H9 (cell line): ENCODE measurements at regions not wholly inside any gene's neighbourhood (a gene's known extent, or its start where the extent isn't known, plus 50 kb on each side); places are given as distances from the start of the nearest gene placed in this dataset.

Experiments used
- DNase-seq: peaks from one replicate; pipeline ENCODE4 v3.0.0-alpha.2; 2017
- H2AFZ ChIP-seq: one replicate; pipeline ENCODE4 v1.6.1; 2013; ENCODE audit warnings: mild to moderate bottlenecking, low read length, control low read depth, moderate library complexity
- H2AK5ac ChIP-seq: 2 replicates; pipeline ENCODE4 v1.6.1; 2013; ENCODE audit warnings: low read length, control low read depth, mixed read lengths; ENCODE audit not compliant: insufficient read length
- H2BK120ac ChIP-seq: one replicate; pipeline ENCODE4 v1.6.1; 2013; ENCODE audit warnings: low read depth, mild to moderate bottlenecking, low read length, control low read depth, inconsistent platforms; ENCODE audit not compliant: poor library complexity, severe bottlenecking
- H2BK12ac ChIP-seq: 2 replicates; pipeline ENCODE4 v1.6.1; 2013; ENCODE audit warnings: low read length, control low read depth, mixed read lengths, low read depth; ENCODE audit not compliant: insufficient read length
- H2BK15ac ChIP-seq: 2 replicates; pipeline ENCODE4 v1.6.1; 2013; ENCODE audit warnings: low read depth, low read length, control low read depth
- H2BK20ac ChIP-seq: one replicate; pipeline ENCODE4 v1.6.1; 2013; ENCODE audit warnings: low read depth, mild to moderate bottlenecking, low read length, control low read depth, inconsistent platforms; ENCODE audit not compliant: poor library complexity, severe bottlenecking
- H2BK5ac ChIP-seq: 2 replicates; pipeline ENCODE4 v1.6.1; 2013; ENCODE audit warnings: low read length, control low read depth, mixed read lengths; ENCODE audit not compliant: insufficient read length
- H3K14ac ChIP-seq: 2 replicates; pipeline ENCODE4 v1.6.1; 2013; ENCODE audit warnings: low read length, control low read depth; ENCODE audit not compliant: insufficient read depth
- H3K18ac ChIP-seq: 2 replicates; pipeline ENCODE4 v1.6.1; 2013; ENCODE audit warnings: low read depth, mild to moderate bottlenecking, mixed read lengths, low read length, control low read depth; ENCODE audit not compliant: insufficient read length
- H3K23ac ChIP-seq: 2 replicates; pipeline ENCODE4 v1.6.1; 2013; ENCODE audit warnings: low read length, control low read depth, mixed read lengths, low read depth; ENCODE audit not compliant: insufficient read length
- H3K23me2 ChIP-seq: 2 replicates; pipeline ENCODE4 v1.6.1; 2013; ENCODE audit warnings: low read depth, mild to moderate bottlenecking, mixed read lengths, low read length, control low read depth; ENCODE audit not compliant: insufficient read length, poor library complexity, severe bottlenecking
- H3K27ac ChIP-seq: 2 replicates; pipeline ENCODE4 v1.5.1; 2013; ENCODE audit warnings: low read length, control low read depth, mixed read lengths, low read depth; ENCODE audit not compliant: insufficient read length
- H3K27me3 ChIP-seq: 2 replicates; pipeline ENCODE4 v1.6.1; 2013; ENCODE audit warnings: low read length, control low read depth, inconsistent platforms; ENCODE audit not compliant: insufficient read depth
- H3K4ac ChIP-seq: 2 replicates; pipeline ENCODE4 v1.6.1; 2013; ENCODE audit warnings: low read depth, mild to moderate bottlenecking, control low read depth, inconsistent platforms, low read length, moderate library complexity
- H3K4me1 ChIP-seq: 2 replicates; pipeline ENCODE4 v1.6.1; 2013; ENCODE audit warnings: low read length, control low read depth, inconsistent platforms; ENCODE audit not compliant: insufficient read depth
- H3K4me2 ChIP-seq: 2 replicates; pipeline ENCODE4 v1.6.1; 2013; ENCODE audit warnings: low read length, control low read depth, mixed read lengths; ENCODE audit not compliant: insufficient read length, insufficient read depth
- H3K56ac ChIP-seq: 2 replicates; pipeline ENCODE4 v1.6.1; 2013; ENCODE audit warnings: low read depth, mild to moderate bottlenecking, mixed read lengths, low read length, control low read depth; ENCODE audit not compliant: insufficient read length
- H3K79me1 ChIP-seq: 2 replicates; pipeline ENCODE4 v1.6.1; 2013; ENCODE audit warnings: low read depth, mild to moderate bottlenecking, moderate library complexity, low read length, control low read depth, inconsistent platforms; ENCODE audit not compliant: insufficient read depth, poor library complexity, severe bottlenecking
- H3K79me2 ChIP-seq: 2 replicates; pipeline ENCODE4 v1.6.1; 2013; ENCODE audit warnings: low read length, control low read depth, inconsistent platforms; ENCODE audit not compliant: insufficient read depth
- H3K9ac ChIP-seq: 2 replicates; pipeline ENCODE4 v1.6.1; 2013; ENCODE audit warnings: low read length, control low read depth, mixed read lengths; ENCODE audit not compliant: insufficient read length; ENCODE audit errors: extremely low read depth
- H3K9me3 ChIP-seq: one replicate; pipeline ENCODE4 v1.6.1; 2013; ENCODE audit warnings: low read depth, low read length, inconsistent platforms; ENCODE audit not compliant: control insufficient read depth
- H3T11ph ChIP-seq: one replicate; pipeline ENCODE4 v1.6.1; 2013; ENCODE audit warnings: mild to moderate bottlenecking, low read length, control low read depth, inconsistent platforms
- H4K20me1 ChIP-seq: one replicate; pipeline ENCODE4 v1.6.1; 2013; ENCODE audit not compliant: control insufficient read depth, insufficient read length, insufficient read depth
- H4K5ac ChIP-seq: 2 replicates; pipeline ENCODE4 v1.6.1; 2013; ENCODE audit warnings: low read depth, mild to moderate bottlenecking, mixed read lengths, low read length, control low read depth; ENCODE audit not compliant: insufficient read length
- H4K8ac ChIP-seq: replicated peaks from 2 replicates; pipeline ENCODE4 v1.6.1; 2013; ENCODE audit warnings: low read length, control low read depth, mixed read lengths, low read depth; ENCODE audit not compliant: insufficient read length
- H4K91ac ChIP-seq: 2 replicates; pipeline ENCODE4 v1.6.1; 2013; ENCODE audit warnings: low read depth, mild to moderate bottlenecking, moderate library complexity, mixed read lengths, low read length, control low read depth; ENCODE audit not compliant: insufficient read length
- H3K27ac Mint-ChIP-seq, 3 experiments: 2 replicates in 2 of 3; 3 replicates in 1 of 3; pipeline ENCODE4 v1.8.0; 2020 to 2021; ENCODE audit warnings: mixed read lengths in 3 of 3, mild to moderate bottlenecking in 1 of 3, moderate library complexity in 1 of 3
- H3K27me3 Mint-ChIP-seq: 2 replicates; pipeline ENCODE4 v1.8.0; 2021; ENCODE audit warnings: low read depth, mild to moderate bottlenecking, moderate library complexity, mixed read lengths
- H3K36me3 Mint-ChIP-seq, 3 experiments: 2 replicates in 2 of 3; 3 replicates in 1 of 3; pipeline ENCODE4 v1.8.0; 2020 to 2021; ENCODE audit warnings: low read depth in 3 of 3, mixed read lengths in 3 of 3; ENCODE audit not compliant: insufficient read depth in 1 of 3
- H3K4me1 Mint-ChIP-seq, 2 experiments: 2 replicates each; pipeline ENCODE4 v1.8.0; 2020; ENCODE audit warnings: mixed read lengths in 2 of 2
- H3K4me3 Mint-ChIP-seq, 2 experiments: 2 replicates in 1 of 2; 3 replicates in 1 of 2; pipeline ENCODE4 v1.8.0; 2020 to 2021; ENCODE audit warnings: mild to moderate bottlenecking in 2 of 2, mixed read lengths in 2 of 2, moderate library complexity in 1 of 2
- H3K9me3 Mint-ChIP-seq, 2 experiments: 2 replicates in 1 of 2; 3 replicates in 1 of 2; pipeline ENCODE4 v1.8.0; 2020; ENCODE audit warnings: mild to moderate bottlenecking in 2 of 2, mixed read lengths in 2 of 2, moderate library complexity in 1 of 2
- WGBS: extraction: QIAGEN DNeasy Blood & Tissue Kit; methylation state at CpG from one replicate; pipeline ENCODE4 v1.1.7; 2013; ENCODE audit warnings: missing lambda C conversion rate, low lambda C conversion rate, mixed read lengths; ENCODE audit not compliant: insufficient read length; ENCODE audit errors: extremely low coverage; 5-methylcytosine and 5-hydroxymethylcytosine counted together
- TF ChIP-seq, protein P1 (sequence below): fragments of 200-600 bp; sonication (generic); conservative IDR thresholded peaks from 3 replicates; pipeline ENCODE4 v1.8.0; 2021; ENCODE audit warnings: antibody characterized with exemption, mild to moderate bottlenecking

DNA sequence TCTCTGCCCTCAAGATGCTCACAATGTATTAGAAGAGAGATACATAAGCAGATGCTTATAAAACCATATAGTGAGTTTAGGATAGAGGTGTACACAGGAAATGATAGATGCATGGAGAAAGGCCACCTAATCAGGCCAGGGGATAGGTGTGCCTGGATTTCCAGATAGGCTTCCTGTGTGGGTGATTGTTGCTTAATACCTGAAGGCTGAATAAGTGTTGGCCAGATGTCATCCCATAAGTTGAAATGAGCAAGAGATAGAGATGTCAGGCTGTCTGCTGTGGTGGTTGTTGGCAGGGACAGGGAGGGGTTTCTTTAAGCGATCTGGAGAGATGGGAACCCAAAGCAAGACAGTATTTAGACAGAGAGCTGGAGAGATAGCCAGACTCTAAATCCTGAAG, 109.8 kb upstream of the SGK1 start:
- Histone ChIP-seq H3K18ac (no peak overlapping the region), H3T11ph (no peak overlapping the region), H2BK20ac (no peak overlapping the region), H2BK15ac (no peak overlapping the region), H4K5ac (no peak overlapping the region), H4K8ac (no peak overlapping the region), H2AK5ac (no peak overlapping the region), H2BK5ac (no peak overlapping the region), H3K4me2 (no peak overlapping the region), H3K9ac (no peak overlapping the region), H2AFZ (no peak overlapping the region), H3K23me2 (peaks cover 2% of the 10 kb centered on the region), H2BK12ac (no peak overlapping the region), H3K14ac (no peak overlapping the region), H3K23ac (no peak overlapping the region), H3K79me1 (no peaks in the 10 kb centered on the region), H2BK120ac (no peak overlapping the region), H3K4me1 (no peaks in the 10 kb centered on the region; the same call in 1 of the 2 replicates), H3K4ac (no peak overlapping the region), H3K27ac (no peak overlapping the region), H3K27me3 (no peaks in the 10 kb centered on the region), H3K9me3 (no peaks in the 10 kb centered on the region), H4K20me1 (no peaks in the 10 kb centered on the region), H3K56ac (no peak overlapping the region), H3K79me2 (no peaks in the 10 kb centered on the region), H4K91ac (no peak overlapping the region)
- H3K4me1 Mint-ChIP-seq, result peaks cover 4% of the 10 kb centered on the region in 2 experiments; a peak in 2 of 4 replicates
- WGBS, result no CpG with 5 or more reads among the region's 1 CpG
- peaks cover 0 to 3% of the 10 kb centered on the region in 2 experiments; a peak in 2 of 5 replicates for H3K9me3 Mint-ChIP-seq
- H3K27me3 Mint-ChIP-seq, result no peaks in the 10 kb centered on the region; the same call in 1 of the 2 replicates
- no peak overlapping the region for H3K27ac Mint-ChIP-seq
- TF ChIP-seq, protein P1, sequence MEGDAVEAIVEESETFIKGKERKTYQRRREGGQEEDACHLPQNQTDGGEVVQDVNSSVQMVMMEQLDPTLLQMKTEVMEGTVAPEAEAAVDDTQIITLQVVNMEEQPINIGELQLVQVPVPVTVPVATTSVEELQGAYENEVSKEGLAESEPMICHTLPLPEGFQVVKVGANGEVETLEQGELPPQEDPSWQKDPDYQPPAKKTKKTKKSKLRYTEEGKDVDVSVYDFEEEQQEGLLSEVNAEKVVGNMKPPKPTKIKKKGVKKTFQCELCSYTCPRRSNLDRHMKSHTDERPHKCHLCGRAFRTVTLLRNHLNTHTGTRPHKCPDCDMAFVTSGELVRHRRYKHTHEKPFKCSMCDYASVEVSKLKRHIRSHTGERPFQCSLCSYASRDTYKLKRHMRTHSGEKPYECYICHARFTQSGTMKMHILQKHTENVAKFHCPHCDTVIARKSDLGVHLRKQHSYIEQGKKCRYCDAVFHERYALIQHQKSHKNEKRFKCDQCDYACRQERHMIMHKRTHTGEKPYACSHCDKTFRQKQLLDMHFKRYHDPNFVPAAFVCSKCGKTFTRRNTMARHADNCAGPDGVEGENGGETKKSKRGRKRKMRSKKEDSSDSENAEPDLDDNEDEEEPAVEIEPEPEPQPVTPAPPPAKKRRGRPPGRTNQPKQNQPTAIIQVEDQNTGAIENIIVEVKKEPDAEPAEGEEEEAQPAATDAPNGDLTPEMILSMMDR, result no peak
- H3K36me3 Mint-ChIP-seq, result peaks cover 0 to 2% (median 0%) of the 10 kb centered on the region in 3 experiments; a peak in 2 of 7 replicates
- H3K4me3 Mint-ChIP-seq, result no peak overlapping the region
- no peak for DNase-seq
